ENCODE measurements at regions not wholly inside any gene's neighbourhood (a gene's known extent, or its start where the extent isn't known, plus 50 kb on each side); places are given as distances from the start of the nearest gene placed in this dataset.
"Not testable (repeated sequence)": the region's sequence is repeated elsewhere in the genome, so short reads cannot be mapped to it uniquely, and the experiment has no call there.

DNA sequence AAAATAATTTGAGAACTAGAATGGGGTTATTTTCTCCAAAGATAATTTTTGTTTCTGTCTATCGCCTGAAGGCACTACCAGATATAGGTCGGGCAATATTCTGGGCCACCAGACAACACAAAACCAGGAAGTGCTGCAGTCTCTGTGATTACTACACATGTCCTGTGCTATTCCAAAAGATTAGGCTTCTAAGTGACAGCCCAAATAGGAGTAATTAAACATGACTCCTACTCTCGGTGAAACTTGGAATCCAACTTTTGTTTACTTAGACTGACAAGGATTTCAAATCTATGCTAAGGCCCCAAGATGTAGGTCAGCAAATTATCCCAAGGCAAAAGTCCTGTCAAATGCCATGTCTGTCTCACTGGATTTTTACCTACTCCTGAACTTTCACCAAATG lies 157.6 kb upstream of the LRFN5 start:
- no peak for TF ChIP-seq POLR2A (IDR thresholded peaks at IDR 0.05)
- TF ChIP-seq, protein P1, sequence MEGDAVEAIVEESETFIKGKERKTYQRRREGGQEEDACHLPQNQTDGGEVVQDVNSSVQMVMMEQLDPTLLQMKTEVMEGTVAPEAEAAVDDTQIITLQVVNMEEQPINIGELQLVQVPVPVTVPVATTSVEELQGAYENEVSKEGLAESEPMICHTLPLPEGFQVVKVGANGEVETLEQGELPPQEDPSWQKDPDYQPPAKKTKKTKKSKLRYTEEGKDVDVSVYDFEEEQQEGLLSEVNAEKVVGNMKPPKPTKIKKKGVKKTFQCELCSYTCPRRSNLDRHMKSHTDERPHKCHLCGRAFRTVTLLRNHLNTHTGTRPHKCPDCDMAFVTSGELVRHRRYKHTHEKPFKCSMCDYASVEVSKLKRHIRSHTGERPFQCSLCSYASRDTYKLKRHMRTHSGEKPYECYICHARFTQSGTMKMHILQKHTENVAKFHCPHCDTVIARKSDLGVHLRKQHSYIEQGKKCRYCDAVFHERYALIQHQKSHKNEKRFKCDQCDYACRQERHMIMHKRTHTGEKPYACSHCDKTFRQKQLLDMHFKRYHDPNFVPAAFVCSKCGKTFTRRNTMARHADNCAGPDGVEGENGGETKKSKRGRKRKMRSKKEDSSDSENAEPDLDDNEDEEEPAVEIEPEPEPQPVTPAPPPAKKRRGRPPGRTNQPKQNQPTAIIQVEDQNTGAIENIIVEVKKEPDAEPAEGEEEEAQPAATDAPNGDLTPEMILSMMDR (IDR thresholded peaks at IDR 0.05), result no peak
- 43 to 51% methylated on average over 3 of the region's 3 CpGs for WGBS, 2 donors
- DNase-seq (ENCODE audit: low spot score in 2 of 2), result no peak
- H3K4me3 ChIP-seq (ENCODE audit: low read depth, poor library complexity, severe bottlenecking), result no peak overlapping the region
- intact Hi-C loops (cut with DNase I; ENCODE audit: low total_unique reads), result no loop called here

DNA sequence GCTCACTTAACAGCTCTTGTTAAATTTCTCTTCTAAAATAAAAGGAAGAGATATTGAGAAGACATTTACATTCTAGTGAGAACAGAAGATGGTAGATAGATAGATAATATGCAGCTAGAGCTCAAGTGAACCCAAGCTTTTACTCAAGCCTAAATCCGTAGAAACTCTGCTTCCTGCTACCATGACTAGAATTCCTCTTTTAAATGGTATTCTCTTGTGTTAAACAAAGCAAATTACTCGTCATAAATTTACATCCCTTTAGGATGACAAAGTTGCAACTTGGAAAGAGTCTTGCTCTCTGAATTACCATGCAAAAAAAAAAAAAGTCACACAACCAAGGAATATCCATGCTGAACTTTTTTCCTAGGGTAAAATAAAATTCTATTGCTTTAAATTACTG lies 160.7 kb upstream of the LRFN5 start:
- DNase-seq (ENCODE audit: low spot score in 2 of 2), result no peak
- TF ChIP-seq POLR2A (IDR thresholded peaks at IDR 0.05), result no peak
- TF ChIP-seq, protein P1 (IDR thresholded peaks at IDR 0.05), result no peak
- WGBS, 2 donors, result 28 to 45% methylated on average over 2 of the region's 2 CpGs
- H3K4me3 ChIP-seq (ENCODE audit: low read depth, poor library complexity, severe bottlenecking), result no peak overlapping the region
- intact Hi-C loops (cut with DNase I; ENCODE audit: low total_unique reads), result no loop called here

DNA sequence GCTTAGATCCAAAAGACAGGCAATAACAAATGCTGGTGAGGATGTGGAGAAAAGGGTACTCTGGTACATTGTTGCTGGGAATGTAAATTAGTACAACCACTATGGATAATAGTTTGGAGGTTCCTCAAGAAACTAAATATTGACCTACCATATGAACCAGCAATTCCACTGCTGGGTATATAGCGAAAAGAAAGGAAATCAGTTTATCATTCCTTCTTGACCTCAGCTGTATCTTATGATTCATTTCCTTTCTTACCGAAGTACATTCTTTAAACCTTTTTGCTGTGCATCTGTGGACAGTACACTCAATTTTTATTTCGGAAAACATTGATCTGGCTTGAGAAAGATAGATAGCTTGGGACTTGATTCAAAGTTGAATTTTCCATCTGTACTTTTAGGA lies 183.2 kb upstream of the LRFN5 start:
- intact Hi-C loops (cut with DNase I; ENCODE audit: low total_unique reads), result no loop called here
- 75 to 76% methylated on average over 3 of the region's 3 CpGs for WGBS, 2 donors
- H3K4me3 ChIP-seq (ENCODE audit: low read depth, poor library complexity, severe bottlenecking), result no peak overlapping the region
- TF ChIP-seq, protein P1 (IDR thresholded peaks at IDR 0.05), result no peak
- no peak for TF ChIP-seq POLR2A (IDR thresholded peaks at IDR 0.05)
- DNase-seq (ENCODE audit: low spot score in 2 of 2), result no peak

DNA sequence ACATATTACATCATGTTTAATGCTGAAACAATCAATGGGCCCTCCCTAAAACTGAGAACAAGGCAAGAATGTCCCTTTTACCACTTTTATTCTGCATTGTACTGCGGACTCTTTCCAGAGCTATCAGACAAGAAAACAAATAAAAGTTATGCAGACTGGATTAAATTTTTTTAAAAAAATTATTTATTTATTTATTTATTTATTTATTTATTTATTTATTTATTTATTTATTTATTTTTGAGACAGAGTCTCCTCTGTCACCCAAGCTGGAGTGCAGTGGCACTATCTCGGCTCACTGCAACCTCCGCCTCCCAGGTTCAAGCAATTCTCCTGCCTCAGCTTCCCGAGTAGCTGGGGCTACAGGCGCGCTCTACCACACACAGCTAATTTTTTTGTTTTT lies 185.4 kb upstream of the LRFN5 start:
- H3K4me3 ChIP-seq (ENCODE audit: low read depth, poor library complexity, severe bottlenecking); DNase-seq (ENCODE audit: low spot score in 2 of 2); intact Hi-C loops (cut with DNase I; ENCODE audit: low total_unique reads): not testable (repeated sequence)
- 86 to 94% methylated on average over 6 of the region's 6 CpGs for WGBS, 2 donors

DNA sequence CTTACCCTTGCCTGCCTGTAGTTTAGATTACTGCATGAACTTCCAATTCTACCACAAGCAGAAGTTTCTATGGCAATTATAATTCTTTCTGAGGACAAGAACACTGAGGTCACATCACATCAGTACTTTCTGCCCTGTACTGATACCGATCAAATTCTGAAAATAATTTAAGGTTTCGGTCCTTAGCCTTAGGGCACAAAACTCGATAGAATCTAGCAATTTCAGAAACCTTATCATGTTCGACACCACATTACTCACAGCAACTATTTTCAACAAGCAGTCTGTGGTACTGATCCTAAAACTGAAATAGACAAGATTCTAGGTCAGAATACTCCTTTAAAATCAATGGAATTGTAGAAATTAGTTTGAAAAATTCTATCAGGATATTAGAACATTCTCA lies 187.0 kb upstream of the LRFN5 start:
- WGBS, 2 donors, result 63 to 71% methylated on average over 4 of the region's 4 CpGs
- intact Hi-C loops (cut with DNase I; ENCODE audit: low total_unique reads), result no loop called here
- no peak for DNase-seq (ENCODE audit: low spot score in 2 of 2)
- no peak overlapping the region for H3K4me3 ChIP-seq (ENCODE audit: low read depth, poor library complexity, severe bottlenecking)
- TF ChIP-seq, protein P1 (IDR thresholded peaks at IDR 0.05), result no peak
- no peak for TF ChIP-seq POLR2A (IDR thresholded peaks at IDR 0.05)

DNA sequence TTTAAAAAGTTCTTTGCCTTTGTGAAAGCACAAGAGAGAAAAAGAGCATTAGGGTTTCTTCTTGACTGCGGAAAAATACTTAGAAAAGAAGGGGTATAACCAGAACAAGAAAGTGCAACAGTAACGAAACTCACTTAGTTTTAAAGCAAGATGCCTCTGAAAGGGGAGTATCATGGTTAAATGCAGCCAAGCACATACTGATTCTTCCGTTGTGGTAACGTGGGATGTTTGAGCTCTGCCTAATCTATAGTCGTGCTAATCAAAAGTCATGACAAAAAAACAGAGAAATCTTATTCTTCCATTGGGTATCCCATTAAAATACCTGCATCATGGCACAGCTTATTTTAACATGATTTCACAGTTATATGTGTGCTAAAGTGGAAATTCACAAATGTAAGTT lies 187.8 kb upstream of the LRFN5 start:
- DNase-seq (ENCODE audit: low spot score in 2 of 2), result no peak
- H3K4me3 ChIP-seq (ENCODE audit: low read depth, poor library complexity, severe bottlenecking), result no peak overlapping the region
- 68 to 71% methylated on average over 5 of the region's 5 CpGs for WGBS, 2 donors
- no peak for TF ChIP-seq POLR2A (IDR thresholded peaks at IDR 0.05)
- TF ChIP-seq, protein P1 (IDR thresholded peaks at IDR 0.05), result no peak
- intact Hi-C loops (cut with DNase I; ENCODE audit: low total_unique reads), result no loop called here
